ENCODE measurements at regions not wholly inside any gene's neighbourhood (a gene's known extent, or its start where the extent isn't known, plus 50 kb on each side); places are given as distances from the start of the nearest gene placed in this dataset.

DNA sequence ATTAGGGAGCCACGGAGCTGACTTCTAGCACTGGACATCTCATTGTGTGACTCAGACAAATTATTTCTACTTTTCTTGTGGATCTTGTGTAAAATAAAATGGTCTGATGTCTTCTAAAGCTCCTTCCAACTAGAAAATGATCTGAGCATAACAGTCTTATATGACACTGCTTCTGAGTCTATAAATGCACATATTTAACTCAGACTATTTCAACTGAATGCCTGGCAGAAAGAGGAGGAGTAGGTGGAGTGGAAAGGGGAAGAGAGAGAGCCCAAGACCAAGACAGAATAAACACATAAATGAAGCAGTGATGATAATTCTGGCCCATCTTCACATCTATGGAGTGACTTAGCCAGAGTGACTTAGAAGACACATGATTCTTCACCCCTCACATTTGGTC is 162.3 kb upstream of the PDZRN3 start:
- TF ChIP-seq, protein P1, sequence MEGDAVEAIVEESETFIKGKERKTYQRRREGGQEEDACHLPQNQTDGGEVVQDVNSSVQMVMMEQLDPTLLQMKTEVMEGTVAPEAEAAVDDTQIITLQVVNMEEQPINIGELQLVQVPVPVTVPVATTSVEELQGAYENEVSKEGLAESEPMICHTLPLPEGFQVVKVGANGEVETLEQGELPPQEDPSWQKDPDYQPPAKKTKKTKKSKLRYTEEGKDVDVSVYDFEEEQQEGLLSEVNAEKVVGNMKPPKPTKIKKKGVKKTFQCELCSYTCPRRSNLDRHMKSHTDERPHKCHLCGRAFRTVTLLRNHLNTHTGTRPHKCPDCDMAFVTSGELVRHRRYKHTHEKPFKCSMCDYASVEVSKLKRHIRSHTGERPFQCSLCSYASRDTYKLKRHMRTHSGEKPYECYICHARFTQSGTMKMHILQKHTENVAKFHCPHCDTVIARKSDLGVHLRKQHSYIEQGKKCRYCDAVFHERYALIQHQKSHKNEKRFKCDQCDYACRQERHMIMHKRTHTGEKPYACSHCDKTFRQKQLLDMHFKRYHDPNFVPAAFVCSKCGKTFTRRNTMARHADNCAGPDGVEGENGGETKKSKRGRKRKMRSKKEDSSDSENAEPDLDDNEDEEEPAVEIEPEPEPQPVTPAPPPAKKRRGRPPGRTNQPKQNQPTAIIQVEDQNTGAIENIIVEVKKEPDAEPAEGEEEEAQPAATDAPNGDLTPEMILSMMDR (conservative IDR thresholded peaks at IDR 0.05) = no peak
- no peak for TF ChIP-seq ZFX (IDR thresholded peaks at IDR 0.05)

Data from C4-2B (cell line).